Naive thymus-derived CD8-positive, alpha-beta T cell (primary cell): ENCODE measurements at regions not wholly inside any gene's neighbourhood (a gene's known extent, or its start where the extent isn't known, plus 50 kb on each side); places are given as distances from the start of the nearest gene placed in this dataset.
"Not testable (repeated sequence)": the region's sequence is repeated elsewhere in the genome, so short reads cannot be mapped to it uniquely, and the experiment has no call there.

ENCODE experiments used
- ATAC-seq, 2 donors: fragments of 150-1000 bp; cut with Tn5 transposase in 1 of 2; sonication (Bioruptor Pico), chemical (Tn5 transposase) in 1 of 2; 1 replicate in 1 of 2; 2 replicates in 1 of 2; pipeline ENCODE4 v1.10.0; 2021; ENCODE audit warnings: mild to moderate bottlenecking in 2 of 2, moderate library complexity in 2 of 2
- POLR2A ChIA-PET: fragments of 350-600 bp; sonication (Branson Sonifier 250); formaldehyde crosslinking; loops from one replicate; lab custom pipeline; 2021; ENCODE audit warnings: antibody characterized with exemption; lab: Charles Lee
- DNase-seq, 10 donors: peaks; one replicate each; pipeline versions ENCODE4 v3.0.0 to v3.0.0-alpha.2; 2020 to 2022
- H3K27ac Mint-ChIP-seq, 10 donors: one replicate each; pipeline ENCODE4 v1.8.0; 2020 to 2022; ENCODE audit warnings: mild to moderate bottlenecking in 10 of 10, mixed read lengths in 10 of 10, moderate library complexity in 4 of 10, inconsistent platforms in 1 of 10
- H3K27me3 Mint-ChIP-seq, 5 donors: one replicate each; pipeline ENCODE4 v1.8.0; 2021 to 2022; ENCODE audit warnings: mixed read lengths in 5 of 5
- H3K36me3 Mint-ChIP-seq, 3 donors: one replicate each; pipeline ENCODE4 v1.8.0; 2020 to 2022; ENCODE audit warnings: mixed read lengths in 3 of 3, mild to moderate bottlenecking in 2 of 3, inconsistent platforms in 1 of 3
- H3K4me1 Mint-ChIP-seq, 4 donors: one replicate each; pipeline ENCODE4 v1.8.0; 2021 to 2022; ENCODE audit warnings: mixed read lengths in 4 of 4
- H3K4me3 Mint-ChIP-seq, 10 donors: one replicate each; pipeline ENCODE4 v1.8.0; 2020 to 2022; ENCODE audit warnings: mild to moderate bottlenecking in 10 of 10, mixed read lengths in 10 of 10, moderate library complexity in 6 of 10, inconsistent platforms in 1 of 10
- H3K9me3 Mint-ChIP-seq, 9 donors: one replicate each; pipeline ENCODE4 v1.8.0; 2020 to 2022; ENCODE audit warnings: mixed read lengths in 9 of 9, mild to moderate bottlenecking in 3 of 9, inconsistent platforms in 1 of 9, moderate library complexity in 1 of 9

DNA sequence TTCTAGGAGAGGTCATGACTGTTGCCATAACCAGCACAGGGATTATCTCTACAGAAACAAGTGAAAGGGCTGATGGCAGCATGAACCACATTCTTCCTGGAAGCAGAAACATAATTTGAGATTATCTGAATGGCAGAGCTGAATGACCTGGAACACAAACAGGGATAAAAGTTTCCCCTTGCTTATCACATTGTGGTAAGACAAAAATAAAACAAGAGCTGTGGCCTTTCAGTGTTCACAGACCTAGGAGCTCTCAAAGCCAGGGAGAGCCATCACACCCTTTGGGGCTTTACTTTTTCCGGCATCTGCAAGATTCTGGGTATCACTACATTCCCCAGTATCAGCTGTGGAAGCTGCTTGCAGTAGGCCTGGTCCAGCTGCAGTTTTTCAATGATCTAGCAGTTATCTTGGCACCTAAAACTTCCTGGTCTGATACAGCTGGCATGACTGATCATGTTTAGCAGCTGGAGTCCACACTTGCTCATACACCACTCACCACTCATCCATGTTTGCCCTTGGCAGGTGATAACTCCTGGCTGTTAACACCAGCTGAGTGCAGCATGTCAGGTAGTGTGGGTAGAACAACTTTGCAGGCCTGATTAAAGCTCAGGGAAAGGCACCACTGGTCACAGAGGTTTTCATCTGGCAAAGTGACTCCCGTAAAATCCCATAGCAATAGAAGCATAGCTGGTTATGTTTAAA lies 163.5 kb downstream of the CDY2A start:
- DNase-seq, H3K27ac Mint-ChIP-seq, ATAC-seq, H3K4me1 Mint-ChIP-seq, H3K4me3 Mint-ChIP-seq, H3K27me3 Mint-ChIP-seq, H3K36me3 Mint-ChIP-seq, POLR2A ChIA-PET, H3K9me3 Mint-ChIP-seq: not testable (repeated sequence)

DNA sequence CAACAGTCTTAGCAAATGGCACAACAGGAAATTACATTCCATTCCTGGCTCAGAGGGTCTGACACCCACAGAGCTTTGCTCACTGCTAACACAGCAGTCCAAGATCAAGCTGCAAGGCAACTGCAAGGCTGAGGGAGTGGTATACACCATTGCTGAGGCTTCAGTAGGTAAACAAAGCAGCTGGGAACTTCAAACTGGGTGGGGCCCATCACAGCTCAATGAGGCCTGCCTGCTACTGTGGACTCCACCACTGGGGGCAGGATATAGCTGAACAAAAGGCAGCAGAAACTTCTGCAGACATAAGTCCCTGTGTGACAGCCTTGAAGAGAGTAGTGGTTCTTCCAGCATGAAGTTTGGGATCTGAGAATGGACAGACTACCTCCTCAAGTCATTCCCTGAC lies 212.0 kb downstream of the CDY2A start:
- POLR2A ChIA-PET, DNase-seq, H3K9me3 Mint-ChIP-seq, H3K27me3 Mint-ChIP-seq, H3K4me1 Mint-ChIP-seq, H3K36me3 Mint-ChIP-seq, H3K27ac Mint-ChIP-seq, H3K4me3 Mint-ChIP-seq, ATAC-seq: not testable (repeated sequence)

DNA sequence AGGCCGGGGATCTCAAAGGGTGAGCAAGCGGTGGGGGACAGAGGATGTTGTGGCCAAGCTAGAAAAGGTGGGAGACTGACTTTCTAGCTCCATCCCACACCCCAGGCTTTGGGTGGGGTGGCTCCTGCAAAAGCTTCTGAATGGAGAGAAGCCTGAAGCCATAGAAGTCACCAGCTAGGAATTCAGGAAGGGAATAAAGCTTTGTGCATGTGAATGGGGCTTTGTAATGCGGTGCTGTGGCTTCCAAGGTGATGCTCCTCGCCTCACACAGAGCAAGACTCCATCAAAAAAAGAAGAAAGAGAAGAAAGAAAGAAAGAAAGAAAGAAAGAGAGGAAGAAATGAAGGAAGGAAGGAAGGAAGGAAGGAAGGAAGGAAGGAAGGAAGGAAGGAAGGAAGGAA lies 237.0 kb downstream of the CDY2A start:
- H3K4me3 Mint-ChIP-seq, H3K27ac Mint-ChIP-seq, H3K27me3 Mint-ChIP-seq, H3K9me3 Mint-ChIP-seq, H3K36me3 Mint-ChIP-seq, H3K4me1 Mint-ChIP-seq, ATAC-seq, POLR2A ChIA-PET, DNase-seq: not testable (repeated sequence)

- POLR2A ChIA-PET, ATAC-seq, H3K4me1 Mint-ChIP-seq, H3K27me3 Mint-ChIP-seq, H3K4me3 Mint-ChIP-seq, H3K36me3 Mint-ChIP-seq, H3K27ac Mint-ChIP-seq, H3K9me3 Mint-ChIP-seq, DNase-seq: not testable (repeated sequence)
These were observed 245.5 kb downstream of the CDY2A start for GRCh38 chrY:18271126-18271525.

DNA sequence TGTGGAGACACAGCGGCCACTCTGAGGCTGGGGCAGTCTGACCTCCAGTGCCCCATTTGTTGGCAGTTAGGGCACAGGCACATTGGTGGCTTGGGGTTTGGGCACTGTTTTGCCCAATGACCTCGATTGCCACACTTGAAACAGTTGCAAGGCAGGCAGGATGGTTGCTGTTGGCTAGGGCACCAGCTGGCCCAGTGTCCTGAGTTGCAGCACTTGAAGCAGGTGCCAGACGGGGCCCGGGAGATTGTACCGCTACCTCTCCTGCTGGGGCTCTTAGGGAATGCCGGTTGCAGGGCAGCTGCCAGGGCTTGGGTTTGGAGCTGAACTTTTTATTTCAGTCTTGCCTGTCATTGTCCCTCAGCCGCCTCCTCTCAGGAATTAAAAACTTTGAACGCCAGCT lies 252.2 kb upstream of the HSFY1 start:
- H3K36me3 Mint-ChIP-seq, ATAC-seq, H3K4me1 Mint-ChIP-seq, DNase-seq, POLR2A ChIA-PET, H3K27me3 Mint-ChIP-seq, H3K4me3 Mint-ChIP-seq, H3K9me3 Mint-ChIP-seq, H3K27ac Mint-ChIP-seq: not testable (repeated sequence)

- H3K27ac Mint-ChIP-seq, H3K9me3 Mint-ChIP-seq, H3K27me3 Mint-ChIP-seq, H3K4me3 Mint-ChIP-seq, POLR2A ChIA-PET, H3K4me1 Mint-ChIP-seq, H3K36me3 Mint-ChIP-seq, ATAC-seq, DNase-seq: not testable (repeated sequence)
These were observed 248.1 kb upstream of the HSFY1 start for GRCh38 chrY:18298461-18298860.

- DNase-seq, H3K27ac Mint-ChIP-seq, H3K9me3 Mint-ChIP-seq, H3K4me3 Mint-ChIP-seq, POLR2A ChIA-PET, H3K27me3 Mint-ChIP-seq, H3K36me3 Mint-ChIP-seq, ATAC-seq, H3K4me1 Mint-ChIP-seq: not testable (repeated sequence)
These were observed 240.2 kb upstream of the HSFY1 start for GRCh38 chrY:18306344-18306743.

- H3K4me1 Mint-ChIP-seq, H3K27ac Mint-ChIP-seq, ATAC-seq, H3K36me3 Mint-ChIP-seq, H3K9me3 Mint-ChIP-seq, DNase-seq, POLR2A ChIA-PET, H3K4me3 Mint-ChIP-seq, H3K27me3 Mint-ChIP-seq: not testable (repeated sequence)
These were observed 234.7 kb upstream of the HSFY1 start for GRCh38 chrY:18311853-18312252.

DNA sequence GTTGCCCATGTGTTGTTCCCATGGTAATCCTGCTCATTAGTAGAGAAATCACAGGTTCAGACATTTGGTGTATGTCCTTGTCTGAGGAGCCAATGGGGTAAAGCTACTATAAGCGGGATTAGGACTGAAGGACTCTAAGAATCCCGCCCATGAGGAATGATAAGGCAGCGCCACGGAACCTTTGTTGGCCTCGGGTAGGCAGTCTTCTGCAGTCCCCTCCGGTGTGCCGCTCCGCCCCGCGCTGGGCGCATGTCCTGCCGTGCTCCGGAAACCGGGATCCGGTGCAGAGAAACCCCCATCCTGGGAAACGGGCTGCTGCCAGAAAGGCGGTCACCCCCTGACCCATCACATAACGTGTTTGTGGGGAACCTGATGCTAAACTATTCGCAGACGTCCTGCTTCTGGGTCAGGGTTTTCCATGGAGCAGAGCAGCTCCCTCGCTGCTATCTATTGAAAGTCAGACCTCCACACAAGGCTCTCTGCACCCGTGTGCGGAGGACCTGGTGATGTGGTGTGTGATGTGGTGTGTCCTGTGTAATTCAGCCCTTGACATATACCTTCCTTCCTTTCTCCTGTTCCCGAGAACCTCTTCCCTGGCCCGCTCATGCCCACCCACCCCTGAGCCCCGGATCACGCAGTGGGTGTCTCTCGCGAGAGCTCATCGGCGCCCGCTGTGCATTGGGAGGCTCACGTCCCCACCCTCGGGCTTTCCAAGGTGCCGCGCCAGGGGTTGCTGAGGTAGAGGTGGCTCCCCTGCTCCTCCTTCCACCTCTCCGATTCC lies 220.8 kb upstream of the HSFY1 start:
- POLR2A ChIA-PET, H3K36me3 Mint-ChIP-seq, H3K4me3 Mint-ChIP-seq, H3K9me3 Mint-ChIP-seq, H3K27me3 Mint-ChIP-seq, DNase-seq, H3K4me1 Mint-ChIP-seq, H3K27ac Mint-ChIP-seq: not testable (repeated sequence)
- peak; percentile 42 to 81 for ATAC-seq

DNA sequence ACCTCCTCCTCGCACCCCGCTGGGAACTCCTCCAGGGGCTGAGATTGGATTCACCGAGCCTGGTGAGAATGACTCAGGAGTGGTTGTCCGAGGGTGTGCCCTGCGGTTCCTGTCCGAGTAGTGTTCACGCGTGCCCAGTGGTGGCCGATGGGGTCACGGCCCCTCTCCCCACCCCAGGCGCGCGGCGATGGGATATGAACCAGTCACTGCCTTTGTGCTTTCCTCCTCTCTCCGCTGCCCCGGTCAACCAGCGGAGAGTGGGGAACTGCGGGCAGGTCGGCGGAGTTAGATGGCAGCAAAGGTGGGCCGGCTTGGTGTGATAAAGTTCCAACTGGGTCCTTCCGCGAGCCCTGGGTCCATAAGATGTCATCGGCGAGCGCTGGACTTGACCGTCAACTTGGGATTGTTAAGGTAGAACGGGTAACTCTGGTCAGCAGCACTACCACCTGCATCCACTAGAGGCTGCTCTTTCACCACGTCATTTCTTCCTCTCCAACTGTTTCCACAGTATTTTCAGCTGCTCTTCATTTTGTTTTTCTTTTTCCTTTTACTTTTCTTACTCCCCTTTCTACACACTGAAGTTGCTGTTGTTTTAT lies 220.1 kb upstream of the HSFY1 start:
- H3K27me3 Mint-ChIP-seq, POLR2A ChIA-PET, DNase-seq, H3K4me3 Mint-ChIP-seq, H3K27ac Mint-ChIP-seq, H3K36me3 Mint-ChIP-seq, H3K9me3 Mint-ChIP-seq, H3K4me1 Mint-ChIP-seq: not testable (repeated sequence)
- ATAC-seq = peak in 1 of 2 donors; percentile 54

DNA sequence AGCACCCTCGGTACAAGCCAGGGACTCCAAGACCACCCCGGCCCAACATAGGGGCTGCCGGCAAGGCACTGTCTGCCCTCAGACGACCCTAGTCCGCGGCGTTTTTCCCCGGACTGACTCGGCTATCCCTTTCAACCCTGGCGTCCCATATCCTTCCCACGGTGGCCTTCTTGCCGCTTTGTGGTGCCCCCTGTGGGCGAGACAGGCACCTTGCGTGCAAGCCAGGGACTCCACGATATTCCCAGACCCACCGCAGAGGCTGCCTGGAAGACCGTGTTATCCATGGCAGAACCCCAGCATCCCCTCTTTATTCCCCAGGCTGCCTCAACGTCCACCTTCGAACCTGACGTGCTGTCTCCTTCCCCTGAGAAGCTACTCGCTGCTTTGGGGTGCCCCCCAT lies 204.0 kb upstream of the HSFY1 start:
- H3K4me3 Mint-ChIP-seq, ATAC-seq, POLR2A ChIA-PET, H3K4me1 Mint-ChIP-seq, H3K36me3 Mint-ChIP-seq, H3K9me3 Mint-ChIP-seq, H3K27ac Mint-ChIP-seq, H3K27me3 Mint-ChIP-seq, DNase-seq: not testable (repeated sequence)
